ENCODE measurements at regions not wholly inside any gene's neighbourhood (a gene's known extent, or its start where the extent isn't known, plus 50 kb on each side); places are given as distances from the start of the nearest gene placed in this dataset.
"Not testable (repeated sequence)": the region's sequence is repeated elsewhere in the genome, so short reads cannot be mapped to it uniquely, and the experiment has no call there.

- DNase-seq, result no peak
Observed at GRCh38 chr5:165360784-165361542, 1855.5 kb downstream of the MAT2B start.

- no peak for DNase-seq
Observed at GRCh38 chr5:165370233-165370632, 1864.8 kb downstream of the MAT2B start.

GRCh38 chr5:165370794-165371193, 1865.4 kb downstream of the MAT2B start:
- DNase-seq, result no peak

- no peak for DNase-seq
Observed at GRCh38 chr5:165375201-165375600, 1869.8 kb downstream of the MAT2B start.

- no peak for DNase-seq
Observed at GRCh38 chr5:165393839-165394238, 1888.4 kb downstream of the MAT2B start.

- DNase-seq, result no peak
Observed at GRCh38 chr5:165397516-165397915, 1892.1 kb downstream of the MAT2B start.

- DNase-seq, result no peak
Observed at GRCh38 chr5:165400086-165400485, 1894.7 kb downstream of the MAT2B start.

GRCh38 chr5:165404917-165405316, 1899.5 kb downstream of the MAT2B start:
- no peak for DNase-seq

GRCh38 chr5:165405340-165405739, 1899.9 kb downstream of the MAT2B start:
- no peak for DNase-seq

- DNase-seq, result no peak
Observed at GRCh38 chr5:165407352-165407751, 1901.9 kb downstream of the MAT2B start.

GRCh38 chr5:165410476-165410875, 1905.1 kb downstream of the MAT2B start:
- DNase-seq, result no peak

- DNase-seq, result not testable (repeated sequence)
Observed at GRCh38 chr5:165411532-165411931, 1906.1 kb downstream of the MAT2B start.

- DNase-seq, result no peak
Observed at GRCh38 chr5:165420493-165420892, 1915.1 kb downstream of the MAT2B start.

GRCh38 chr5:165423697-165424299, 1918.4 kb downstream of the MAT2B start:
- DNase-seq, result no peak

GRCh38 chr5:165425594-165425993, 1920.2 kb downstream of the MAT2B start:
- no peak for DNase-seq

- DNase-seq, result no peak
Observed at GRCh38 chr5:165448753-165449152, 1943.3 kb downstream of the MAT2B start.

GRCh38 chr5:165457859-165458481, 1952.6 kb downstream of the MAT2B start:
- DNase-seq, result no peak

- no peak for DNase-seq
Observed at GRCh38 chr5:165459232-165459631, 1953.8 kb downstream of the MAT2B start.

- no peak for DNase-seq
Observed at GRCh38 chr5:165460911-165461310, 1955.5 kb downstream of the MAT2B start.

- no peak for DNase-seq
Observed at GRCh38 chr5:165477546-165477945, 1972.1 kb downstream of the MAT2B start.

- no peak for DNase-seq
Observed at GRCh38 chr5:165495829-165496380, 1990.5 kb downstream of the MAT2B start.

GRCh38 chr5:165497707-165498106, 1992.3 kb downstream of the MAT2B start:
- no peak for DNase-seq

- no peak for DNase-seq
Observed at GRCh38 chr5:165502893-165503691, 1997.7 kb downstream of the MAT2B start.

Data from T-helper 2 cell (primary cell).